PFSK-1 (cell line): ENCODE measurements at regions not wholly inside any gene's neighbourhood (a gene's known extent, or its start where the extent isn't known, plus 50 kb on each side); places are given as distances from the start of the nearest gene placed in this dataset.

Source experiments
- FOXP2 ChIP-seq: optimal IDR thresholded peaks from 2 replicates; pipeline ENCODE3; 2011; ENCODE audit warnings: borderline replicate concordance, control low read depth, inconsistent platforms; ENCODE audit not compliant: insufficient read depth; ENCODE audit errors: extremely low read length, extremely low read depth
- POLR2AphosphoS5 ChIP-seq: IDR thresholded peaks from 2 replicates; pipeline ENCODE4 v1.6.1; 2012; ENCODE audit warnings: low read depth, mild to moderate bottlenecking, control low read depth, low read length, moderate library complexity
- SIN3A ChIP-seq: IDR thresholded peaks from 2 replicates; pipeline ENCODE4 v1.6.1; 2012; ENCODE audit warnings: mild to moderate bottlenecking, low read length, moderate library complexity, borderline replicate concordance; ENCODE audit not compliant: insufficient read depth
- TAF1 ChIP-seq: IDR thresholded peaks from 2 replicates; pipeline ENCODE4 v1.6.1; 2012; ENCODE audit warnings: low read length, control low read depth, borderline replicate concordance; ENCODE audit not compliant: insufficient read depth
- TF ChIP-seq, protein P1 (sequence below), 2 experiments: IDR thresholded peaks; 2 replicates each; pipeline versions ENCODE4 v1.6.1 to v1.8.0; 2011 to 2012; ENCODE audit warnings: low read depth in 2 of 2, low read length in 2 of 2, control low read depth in 1 of 2, inconsistent platforms in 1 of 2, mild to moderate bottlenecking in 1 of 2, moderate library complexity in 1 of 2; ENCODE audit not compliant: insufficient read depth in 1 of 2

DNA sequence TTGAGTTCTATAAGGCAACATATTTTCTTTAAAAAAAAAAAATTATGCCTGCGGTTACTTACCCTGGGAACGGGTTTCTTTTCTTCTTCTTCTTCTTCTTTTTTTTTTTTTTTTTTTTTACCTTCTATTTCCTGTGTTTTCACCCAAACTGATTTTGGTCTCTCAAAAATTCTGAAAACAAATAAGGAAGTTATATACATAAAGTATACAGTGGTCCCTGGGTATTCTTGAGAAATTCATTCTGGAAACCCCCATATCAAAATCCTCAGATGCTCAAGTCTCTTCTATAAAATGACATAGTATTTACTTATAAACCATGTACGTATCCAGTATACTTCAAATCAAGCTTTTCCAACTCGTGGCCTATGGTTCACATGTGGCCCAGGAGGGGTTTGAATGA, 326.7 kb downstream of the MAT2B start:
- TF ChIP-seq, protein P1, sequence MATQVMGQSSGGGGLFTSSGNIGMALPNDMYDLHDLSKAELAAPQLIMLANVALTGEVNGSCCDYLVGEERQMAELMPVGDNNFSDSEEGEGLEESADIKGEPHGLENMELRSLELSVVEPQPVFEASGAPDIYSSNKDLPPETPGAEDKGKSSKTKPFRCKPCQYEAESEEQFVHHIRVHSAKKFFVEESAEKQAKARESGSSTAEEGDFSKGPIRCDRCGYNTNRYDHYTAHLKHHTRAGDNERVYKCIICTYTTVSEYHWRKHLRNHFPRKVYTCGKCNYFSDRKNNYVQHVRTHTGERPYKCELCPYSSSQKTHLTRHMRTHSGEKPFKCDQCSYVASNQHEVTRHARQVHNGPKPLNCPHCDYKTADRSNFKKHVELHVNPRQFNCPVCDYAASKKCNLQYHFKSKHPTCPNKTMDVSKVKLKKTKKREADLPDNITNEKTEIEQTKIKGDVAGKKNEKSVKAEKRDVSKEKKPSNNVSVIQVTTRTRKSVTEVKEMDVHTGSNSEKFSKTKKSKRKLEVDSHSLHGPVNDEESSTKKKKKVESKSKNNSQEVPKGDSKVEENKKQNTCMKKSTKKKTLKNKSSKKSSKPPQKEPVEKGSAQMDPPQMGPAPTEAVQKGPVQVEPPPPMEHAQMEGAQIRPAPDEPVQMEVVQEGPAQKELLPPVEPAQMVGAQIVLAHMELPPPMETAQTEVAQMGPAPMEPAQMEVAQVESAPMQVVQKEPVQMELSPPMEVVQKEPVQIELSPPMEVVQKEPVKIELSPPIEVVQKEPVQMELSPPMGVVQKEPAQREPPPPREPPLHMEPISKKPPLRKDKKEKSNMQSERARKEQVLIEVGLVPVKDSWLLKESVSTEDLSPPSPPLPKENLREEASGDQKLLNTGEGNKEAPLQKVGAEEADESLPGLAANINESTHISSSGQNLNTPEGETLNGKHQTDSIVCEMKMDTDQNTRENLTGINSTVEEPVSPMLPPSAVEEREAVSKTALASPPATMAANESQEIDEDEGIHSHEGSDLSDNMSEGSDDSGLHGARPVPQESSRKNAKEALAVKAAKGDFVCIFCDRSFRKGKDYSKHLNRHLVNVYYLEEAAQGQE (IDR thresholded peaks at IDR 0.05; ENCODE audit: insufficient read depth in 1 of 2, low read depth in 2 of 2, low read length in 2 of 2) = no peak
- TF ChIP-seq TAF1 (no peak), SIN3A (no peak), FOXP2 (no peak), POLR2AphosphoS5 (no peak)

- no peak for TF ChIP-seq POLR2AphosphoS5
- no peak for TF ChIP-seq SIN3A
- no peak for TF ChIP-seq TAF1
- TF ChIP-seq, protein P1 (IDR thresholded peaks at IDR 0.05; ENCODE audit: insufficient read depth in 1 of 2, low read depth in 2 of 2, low read length in 2 of 2) = no peak
- TF ChIP-seq FOXP2 = no peak
These were observed 333.3 kb downstream of the MAT2B start for GRCh38 chr5:163838738-163839137.

GRCh38 chr5:163846512-163846911, 341.1 kb downstream of the MAT2B start:
- TF ChIP-seq POLR2AphosphoS5 = no peak
- TF ChIP-seq, protein P1 (IDR thresholded peaks at IDR 0.05; ENCODE audit: insufficient read depth in 1 of 2, low read depth in 2 of 2, low read length in 2 of 2) = no peak
- no peak for TF ChIP-seq SIN3A
- TF ChIP-seq FOXP2 = no peak
- TF ChIP-seq TAF1 = no peak

GRCh38 chr5:163855754-163856153, 350.3 kb downstream of the MAT2B start:
- TF ChIP-seq POLR2AphosphoS5 (no peak), FOXP2 (no peak), TAF1 (no peak), SIN3A (no peak)
- TF ChIP-seq, protein P1 (IDR thresholded peaks at IDR 0.05; ENCODE audit: insufficient read depth in 1 of 2, low read depth in 2 of 2, low read length in 2 of 2) = no peak

DNA sequence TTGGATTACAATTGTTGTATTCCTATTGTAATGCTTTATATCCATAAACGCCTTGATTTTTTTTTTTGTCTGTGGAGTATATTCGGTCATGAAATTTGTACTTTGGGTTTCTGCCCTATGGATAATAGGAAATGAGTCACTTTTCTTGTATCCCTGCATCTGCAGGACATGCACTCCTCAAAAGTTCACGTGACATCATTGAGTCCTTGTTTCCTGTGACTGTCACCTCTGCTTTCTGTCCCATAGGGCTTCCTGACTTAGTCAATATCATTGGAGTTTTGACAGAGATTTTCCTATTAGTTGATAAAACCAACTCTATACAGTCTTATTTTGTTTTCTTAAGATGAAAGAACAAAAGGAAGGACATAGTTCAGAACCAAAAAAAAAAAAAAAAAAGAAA, 356.3 kb downstream of the MAT2B start:
- TF ChIP-seq SIN3A = no peak
- TF ChIP-seq, protein P1 (IDR thresholded peaks at IDR 0.05; ENCODE audit: insufficient read depth in 1 of 2, low read depth in 2 of 2, low read length in 2 of 2) = no peak
